Upper lobe of left lung (tissue), 6 donors: ENCODE measurements at regions not wholly inside any gene's neighbourhood (a gene's known extent, or its start where the extent isn't known, plus 50 kb on each side); places are given as distances from the start of the nearest gene placed in this dataset.

Experiments used
- ATAC-seq, 2 donors: fragments of 200-7000 bp; cut with Tn5 transposase; one replicate each; pipeline ENCODE4 v1.9.1; 2022; ENCODE audit warnings: mild to moderate bottlenecking in 2 of 2, moderate library complexity in 2 of 2; ENCODE audit not compliant: low FRiP score in 2 of 2
- DNase-seq, 2 donors: peaks; one replicate each; pipeline ENCODE4 v3.0.0-alpha.2; 2019 to 2020
- H3K27ac ChIP-seq, 4 donors: fragments of 200-600 bp; sonication (generic); one replicate each; pipeline ENCODE4 v1.5.1; 2016 to 2019
- H3K27me3 ChIP-seq, 4 donors: fragments of 200-600 bp; sonication (generic); one replicate each; pipeline ENCODE4 v1.5.1; 2017 to 2019
- H3K36me3 ChIP-seq, 4 donors: fragments of 200-600 bp; sonication (generic); one replicate each; pipeline ENCODE4 v1.5.1; 2016 to 2019
- H3K4me1 ChIP-seq, 4 donors: fragments of 200-600 bp; sonication (generic); one replicate each; pipeline ENCODE4 v1.5.1; 2018 to 2019
- H3K4me3 ChIP-seq, 4 donors: fragments of 200-600 bp; sonication (generic); one replicate each; pipeline ENCODE4 v1.5.1; 2017 to 2019; ENCODE audit warnings: mild to moderate bottlenecking in 2 of 4, moderate library complexity in 1 of 4
- H3K9me3 ChIP-seq, 4 donors: fragments of 200-600 bp; sonication (generic); one replicate each; pipeline ENCODE4 v1.5.1; 2018 to 2019
- EP300 ChIP-seq, 4 donors: sonication (generic); formaldehyde crosslinking; IDR thresholded peaks; one replicate each; pipeline ENCODE4 v1.5.1; 2017; ENCODE audit warnings: antibody characterized with exemption in 4 of 4, control low read depth in 2 of 4
- POLR2A ChIP-seq, 4 donors: fragments of 450-650 bp; IDR thresholded peaks; one replicate each; pipeline ENCODE4 v1.5.1; 2016 to 2017; ENCODE audit warnings: antibody characterized with exemption in 4 of 4, mild to moderate bottlenecking in 2 of 4
- POLR2AphosphoS5 ChIP-seq, 2 donors: sonication (generic); formaldehyde crosslinking; IDR thresholded peaks; one replicate each; pipeline ENCODE4 v1.5.1; 2017; ENCODE audit warnings: antibody characterized with exemption in 2 of 2
- whole genome bisulfite sequencing, 2 donors: methylation state at CpG; one replicate each; pipeline ENCODE4 v1.1.5; 2017 to 2018; 5-methylcytosine and 5-hydroxymethylcytosine counted together
- TF ChIP-seq, protein P1 (sequence below), 6 experiments: fragments of 450-650 bp in 4 of 6; fragments of 200-600 bp in 2 of 6; sonication (generic) in 2 of 6; IDR thresholded peaks; one replicate each; pipeline ENCODE4 v1.5.1; 2016 to 2019; ENCODE audit warnings: antibody characterized with exemption in 6 of 6
- donor health status: DM: no; HTN: no; CAD: no; lungs with moderate emphysema.
- donor health status: DM: no; HTN: yes; CAD: no; lungs with severe emphysema.

GRCh38 chr2:147174824-147175254 lies 670.0 kb upstream of the ACVR2A start:
- Histone ChIP-seq H3K27me3 (no peaks in the 10 kb centered on the region), H3K4me1 (no peaks in the 10 kb centered on the region), H3K9me3 (no peaks in the 10 kb centered on the region), H3K4me3 (no peak overlapping the region), H3K27ac (no peak overlapping the region), H3K36me3 (no peaks in the 10 kb centered on the region)
- TF ChIP-seq EP300 (IDR thresholded peaks at IDR 0.05) (no peak), POLR2A (IDR thresholded peaks at IDR 0.05) (no peak), POLR2AphosphoS5 (IDR thresholded peaks at IDR 0.05) (no peak)
- TF ChIP-seq, protein P1, sequence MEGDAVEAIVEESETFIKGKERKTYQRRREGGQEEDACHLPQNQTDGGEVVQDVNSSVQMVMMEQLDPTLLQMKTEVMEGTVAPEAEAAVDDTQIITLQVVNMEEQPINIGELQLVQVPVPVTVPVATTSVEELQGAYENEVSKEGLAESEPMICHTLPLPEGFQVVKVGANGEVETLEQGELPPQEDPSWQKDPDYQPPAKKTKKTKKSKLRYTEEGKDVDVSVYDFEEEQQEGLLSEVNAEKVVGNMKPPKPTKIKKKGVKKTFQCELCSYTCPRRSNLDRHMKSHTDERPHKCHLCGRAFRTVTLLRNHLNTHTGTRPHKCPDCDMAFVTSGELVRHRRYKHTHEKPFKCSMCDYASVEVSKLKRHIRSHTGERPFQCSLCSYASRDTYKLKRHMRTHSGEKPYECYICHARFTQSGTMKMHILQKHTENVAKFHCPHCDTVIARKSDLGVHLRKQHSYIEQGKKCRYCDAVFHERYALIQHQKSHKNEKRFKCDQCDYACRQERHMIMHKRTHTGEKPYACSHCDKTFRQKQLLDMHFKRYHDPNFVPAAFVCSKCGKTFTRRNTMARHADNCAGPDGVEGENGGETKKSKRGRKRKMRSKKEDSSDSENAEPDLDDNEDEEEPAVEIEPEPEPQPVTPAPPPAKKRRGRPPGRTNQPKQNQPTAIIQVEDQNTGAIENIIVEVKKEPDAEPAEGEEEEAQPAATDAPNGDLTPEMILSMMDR (IDR thresholded peaks at IDR 0.05) = no peak
- DNase-seq = no peak
- ATAC-seq = no peak
- 77 to 82% methylated on average over 2 of the region's 2 CpGs for WGBS, 2 donors

DNA sequence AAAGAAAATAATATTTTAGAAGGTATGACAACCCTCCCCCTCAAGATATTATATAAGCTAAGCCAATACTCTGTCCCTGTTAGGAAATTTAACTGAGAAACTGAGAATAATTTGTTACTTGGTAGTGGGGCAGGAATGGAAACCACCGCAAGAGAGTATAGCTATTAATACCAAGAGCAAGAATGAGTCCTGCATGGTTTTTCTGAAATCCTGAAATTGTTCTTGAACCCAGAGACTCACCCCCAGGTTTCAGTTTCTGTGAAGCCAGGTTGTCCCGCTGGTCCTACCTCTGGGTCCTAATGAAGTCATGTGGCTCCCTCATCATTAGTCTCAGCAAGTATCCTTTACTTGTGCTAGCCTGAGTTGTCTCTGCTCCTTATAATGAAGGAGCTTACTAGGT lies 671.0 kb upstream of the ACVR2A start:
- ATAC-seq (no peak), DNase-seq (no peak)
- no peaks in the 10 kb centered on the region for H3K27me3 ChIP-seq
- TF ChIP-seq, protein P1 (IDR thresholded peaks at IDR 0.05) = no peak
- TF ChIP-seq POLR2AphosphoS5 (IDR thresholded peaks at IDR 0.05) = no peak
- no peak for TF ChIP-seq POLR2A (IDR thresholded peaks at IDR 0.05)
- TF ChIP-seq EP300 (IDR thresholded peaks at IDR 0.05) = no peak
- WGBS, 2 donors = 85 to 91% methylated on average over 2 of the region's 2 CpGs
- no peak overlapping the region for H3K27ac ChIP-seq
- H3K36me3 ChIP-seq = no peaks in the 10 kb centered on the region
- no peaks in the 10 kb centered on the region for H3K9me3 ChIP-seq
- H3K4me3 ChIP-seq = no peak overlapping the region
- no peaks in the 10 kb centered on the region for H3K4me1 ChIP-seq

GRCh38 chr2:147173189-147173581 lies 671.6 kb upstream of the ACVR2A start:
- H3K27me3 ChIP-seq = no peaks in the 10 kb centered on the region
- H3K4me3 ChIP-seq = no peak overlapping the region
- no peaks in the 10 kb centered on the region for H3K9me3 ChIP-seq
- 61 to 75% methylated on average over 1 of the region's 1 CpG for WGBS, 2 donors
- H3K36me3 ChIP-seq = no peaks in the 10 kb centered on the region
- TF ChIP-seq, protein P1 (IDR thresholded peaks at IDR 0.05) = no peak
- TF ChIP-seq EP300 (IDR thresholded peaks at IDR 0.05) = no peak
- no peak for TF ChIP-seq POLR2AphosphoS5 (IDR thresholded peaks at IDR 0.05)
- H3K27ac ChIP-seq = no peak overlapping the region
- no peaks in the 10 kb centered on the region for H3K4me1 ChIP-seq
- DNase-seq = no peak
- no peak for ATAC-seq

- Histone ChIP-seq H3K4me3 (no peak overlapping the region), H3K27ac (no peak overlapping the region), H3K9me3 (no peaks in the 10 kb centered on the region), H3K36me3 (no peaks in the 10 kb centered on the region), H3K27me3 (no peaks in the 10 kb centered on the region), H3K4me1 (no peaks in the 10 kb centered on the region)
- ATAC-seq = no peak
- 87 to 90% methylated on average over 9 of the region's 9 CpGs for WGBS, 2 donors
- DNase-seq = no peak
- no peak for TF ChIP-seq POLR2A (IDR thresholded peaks at IDR 0.05)
- TF ChIP-seq POLR2AphosphoS5 (IDR thresholded peaks at IDR 0.05) = no peak
- TF ChIP-seq, protein P1 (IDR thresholded peaks at IDR 0.05) = no peak
- no peak for TF ChIP-seq EP300 (IDR thresholded peaks at IDR 0.05)
Observed at GRCh38 chr2:147172493-147173188, 672.2 kb upstream of the ACVR2A start.

- DNase-seq (no peak), ATAC-seq (no peak)
- no peaks in the 10 kb centered on the region for H3K9me3 ChIP-seq
- no peak overlapping the region for H3K27ac ChIP-seq
- TF ChIP-seq POLR2AphosphoS5 (IDR thresholded peaks at IDR 0.05) (no peak), POLR2A (IDR thresholded peaks at IDR 0.05) (no peak), EP300 (IDR thresholded peaks at IDR 0.05) (no peak)
- TF ChIP-seq, protein P1 (IDR thresholded peaks at IDR 0.05) = no peak
- 61 to 79% methylated on average over 3 of the region's 3 CpGs for WGBS, 2 donors
- no peak overlapping the region for H3K4me3 ChIP-seq
- no peaks in the 10 kb centered on the region for H3K27me3 ChIP-seq
- H3K4me1 ChIP-seq = no peaks in the 10 kb centered on the region
- no peaks in the 10 kb centered on the region for H3K36me3 ChIP-seq
Observed at GRCh38 chr2:147171941-147172340, 672.9 kb upstream of the ACVR2A start.
